Body of pancreas (tissue), 4 donors: ENCODE measurements at regions not wholly inside any gene's neighbourhood (a gene's known extent, or its start where the extent isn't known, plus 50 kb on each side); places are given as distances from the start of the nearest gene placed in this dataset.

Experiments used
- CTCF ChIP-seq, 7 experiments: fragments of 450-650 bp in 4 of 7; fragments of 200-600 bp in 3 of 7; sonication (generic) in 3 of 7; IDR thresholded peaks; one replicate each; pipeline ENCODE4 v1.5.1; 2016 to 2019; ENCODE audit warnings: antibody characterized with exemption in 7 of 7
- POLR2A ChIP-seq, 3 donors: fragments of 450-650 bp; IDR thresholded peaks; one replicate each; pipeline ENCODE4 v1.6.1; 2016; ENCODE audit warnings: antibody characterized with exemption in 3 of 3, mild to moderate bottlenecking in 2 of 3

GRCh38 chr12:67893022-67893580 is 96.1 kb upstream of the IFNG-AS1 start:
- TF ChIP-seq CTCF (IDR thresholded peaks at IDR 0.05) = no peak
- TF ChIP-seq POLR2A (IDR thresholded peaks at IDR 0.05) = no peak
